Sigmoid colon (tissue), 6 donors: ENCODE measurements at regions not wholly inside any gene's neighbourhood (a gene's known extent, or its start where the extent isn't known, plus 50 kb on each side); places are given as distances from the start of the nearest gene placed in this dataset.

Experiments used
- DNase-seq: peaks from one replicate; pipeline ENCODE4 v3.0.0-alpha.2; 2019
- H3K27ac ChIP-seq, 4 donors: fragments of 200-600 bp; sonication (generic); one replicate each; pipeline ENCODE4 v1.5.1; 2016 to 2019; ENCODE audit warnings: mild to moderate bottlenecking in 1 of 4
- H3K27me3 ChIP-seq, 3 donors: fragments of 200-600 bp; sonication (generic); one replicate each; pipeline ENCODE4 v1.5.1; 2019; ENCODE audit warnings: mild to moderate bottlenecking in 1 of 3
- H3K36me3 ChIP-seq, 4 donors: fragments of 200-600 bp; sonication (generic); one replicate each; pipeline ENCODE4 v1.5.1; 2016 to 2019
- H3K4me1 ChIP-seq, 4 donors: fragments of 200-600 bp; sonication (generic); one replicate each; pipeline ENCODE4 v1.5.1; 2017 to 2019
- H3K4me3 ChIP-seq, 4 donors: fragments of 200-600 bp; sonication (generic); one replicate each; pipeline ENCODE4 v1.5.1; 2017 to 2019; ENCODE audit warnings: mild to moderate bottlenecking in 2 of 4, moderate library complexity in 1 of 4
- H3K9me3 ChIP-seq, 4 donors: fragments of 200-600 bp in 3 of 4; sonication (generic) in 3 of 4; one replicate each; pipeline versions ENCODE4 v1.5.1 to v1.6.1; 2013 to 2019
- CTCF ChIP-seq, 4 experiments: fragments of 450-650 bp in 3 of 4; fragments of 200-600 bp in 1 of 4; IDR thresholded peaks; one replicate each; pipeline ENCODE4 v1.5.1; 2016 to 2019; ENCODE audit warnings: antibody characterized with exemption in 4 of 4, mild to moderate bottlenecking in 3 of 4, moderate library complexity in 2 of 4
- EP300 ChIP-seq, 4 donors: sonication (generic); formaldehyde crosslinking; IDR thresholded peaks; one replicate each; pipeline ENCODE4 v1.6.1; 2017; ENCODE audit warnings: antibody characterized with exemption in 4 of 4
- POLR2A ChIP-seq, 2 donors: fragments of 450-650 bp; IDR thresholded peaks; one replicate each; pipeline ENCODE4 v1.6.1; 2016; ENCODE audit warnings: antibody characterized with exemption in 2 of 2, mild to moderate bottlenecking in 2 of 2, moderate library complexity in 2 of 2
- POLR2AphosphoS5 ChIP-seq, 4 donors: sonication (generic); formaldehyde crosslinking; IDR thresholded peaks; one replicate each; pipeline ENCODE4 v1.6.1; 2017; ENCODE audit warnings: antibody characterized with exemption in 4 of 4
- WGBS, 2 donors: extraction: QIAGEN DNeasy Blood & Tissue Kit; methylation state at CpG; one replicate each; pipeline ENCODE4 v1.1.7; 2013; 5-methylcytosine and 5-hydroxymethylcytosine counted together
- intact Hi-C: fragments of 100-400 bp; cut with DNase I; formaldehyde crosslinking; loops from one replicate; pipeline ENCODE4 v1.15.1; 2023
- donor health status: healthy with polysubstance abuse.
- donor health status: healthy.

- Histone ChIP-seq H3K27me3 (no peaks in the 10 kb centered on the region), H3K36me3 (no peaks in the 10 kb centered on the region), H3K4me1 (no peaks in the 10 kb centered on the region), H3K4me3 (no peak overlapping the region), H3K27ac (no peak overlapping the region), H3K9me3 (no peaks in the 10 kb centered on the region)
- intact Hi-C loops: no loop called here
- TF ChIP-seq POLR2AphosphoS5 (IDR thresholded peaks at IDR 0.05): no peak
- TF ChIP-seq CTCF (IDR thresholded peaks at IDR 0.05): no peak
- TF ChIP-seq POLR2A (IDR thresholded peaks at IDR 0.05): no peak
- TF ChIP-seq EP300 (IDR thresholded peaks at IDR 0.05): no peak
- 13 to 54% methylated on average over 1 of the region's 1 CpG for WGBS, 2 donors
- DNase-seq: no peak
Measured at GRCh38 chr2:166637051-166637450, 143.0 kb upstream of the SCN7A start.

- no peaks in the 10 kb centered on the region for H3K4me1 ChIP-seq
- peaks cover 0 to 5% (median 0%) of the 10 kb centered on the region in 4 donors for H3K9me3 ChIP-seq
- H3K36me3 ChIP-seq: no peaks in the 10 kb centered on the region
- no peak overlapping the region for H3K4me3 ChIP-seq
- H3K27ac ChIP-seq: no peak overlapping the region
- 78 to 91% methylated on average over 4 of the region's 4 CpGs for WGBS, 2 donors
- intact Hi-C loops: no loop called here
- no peak for DNase-seq
- no peaks in the 10 kb centered on the region for H3K27me3 ChIP-seq
- no peak for TF ChIP-seq POLR2A (IDR thresholded peaks at IDR 0.05)
Measured at GRCh38 chr2:166634706-166635105, 140.7 kb upstream of the SCN7A start.

GRCh38 chr2:166632616-166633015 lies 138.6 kb upstream of the SCN7A start:
- Histone ChIP-seq H3K36me3 (no peaks in the 10 kb centered on the region), H3K27me3 (no peaks in the 10 kb centered on the region), H3K4me1 (no peaks in the 10 kb centered on the region), H3K4me3 (no peak overlapping the region), H3K9me3 (peaks cover 0 to 5% (median 0%) of the 10 kb centered on the region in 4 donors), H3K27ac (no peak overlapping the region)
- no peak for DNase-seq
- intact Hi-C loops: no loop called here
- WGBS, 2 donors: 75 to 83% methylated on average over 3 of the region's 3 CpGs
- TF ChIP-seq POLR2AphosphoS5 (IDR thresholded peaks at IDR 0.05): no peak
- TF ChIP-seq CTCF (IDR thresholded peaks at IDR 0.05): no peak
- no peak for TF ChIP-seq EP300 (IDR thresholded peaks at IDR 0.05)
- TF ChIP-seq POLR2A (IDR thresholded peaks at IDR 0.05): no peak

- Histone ChIP-seq H3K27me3 (no peaks in the 10 kb centered on the region), H3K27ac (no peak overlapping the region), H3K36me3 (no peaks in the 10 kb centered on the region), H3K4me1 (no peaks in the 10 kb centered on the region), H3K4me3 (no peak overlapping the region), H3K9me3 (peaks cover 0 to 5% (median 0%) of the 10 kb centered on the region in 4 donors)
- no peak for DNase-seq
- WGBS, 2 donors: 13 to 52% methylated on average over 1 of the region's 1 CpG
- intact Hi-C loops: no loop called here
- TF ChIP-seq CTCF (IDR thresholded peaks at IDR 0.05) (no peak), EP300 (IDR thresholded peaks at IDR 0.05) (no peak), POLR2AphosphoS5 (IDR thresholded peaks at IDR 0.05) (no peak), POLR2A (IDR thresholded peaks at IDR 0.05) (no peak)
Measured at GRCh38 chr2:166628478-166629136, 134.6 kb upstream of the SCN7A start.

- no peak for TF ChIP-seq EP300 (IDR thresholded peaks at IDR 0.05)
- TF ChIP-seq POLR2A (IDR thresholded peaks at IDR 0.05): no peak
- no peak for TF ChIP-seq CTCF (IDR thresholded peaks at IDR 0.05)
- no peak for TF ChIP-seq POLR2AphosphoS5 (IDR thresholded peaks at IDR 0.05)
- H3K27ac ChIP-seq: no peak overlapping the region
- no peak for DNase-seq
- H3K4me3 ChIP-seq: no peak overlapping the region
- no peaks in the 10 kb centered on the region for H3K27me3 ChIP-seq
- H3K9me3 ChIP-seq: peaks cover 0 to 5% (median 0%) of the 10 kb centered on the region in 4 donors
- WGBS, 2 donors: 90 to 98% methylated on average over 2 of the region's 2 CpGs
- no peaks in the 10 kb centered on the region for H3K36me3 ChIP-seq
- intact Hi-C loops: no loop called here
- H3K4me1 ChIP-seq: no peaks in the 10 kb centered on the region
Measured at GRCh38 chr2:166627893-166628292, 133.8 kb upstream of the SCN7A start.
